Hippocampal formation (tissue), 2 donors: ENCODE measurements at regions not wholly inside any gene's neighbourhood (a gene's known extent, or its start where the extent isn't known, plus 50 kb on each side); places are given as distances from the start of the nearest gene placed in this dataset.
A peak's percentile ranks its signal among the peaks of the same experiment; 100 is the strongest.

Experiments
- DNase-seq, 2 donors: peaks; one replicate each; lab custom pipeline; 2025; lab: John Stamatoyannopoulos, UW

DNA sequence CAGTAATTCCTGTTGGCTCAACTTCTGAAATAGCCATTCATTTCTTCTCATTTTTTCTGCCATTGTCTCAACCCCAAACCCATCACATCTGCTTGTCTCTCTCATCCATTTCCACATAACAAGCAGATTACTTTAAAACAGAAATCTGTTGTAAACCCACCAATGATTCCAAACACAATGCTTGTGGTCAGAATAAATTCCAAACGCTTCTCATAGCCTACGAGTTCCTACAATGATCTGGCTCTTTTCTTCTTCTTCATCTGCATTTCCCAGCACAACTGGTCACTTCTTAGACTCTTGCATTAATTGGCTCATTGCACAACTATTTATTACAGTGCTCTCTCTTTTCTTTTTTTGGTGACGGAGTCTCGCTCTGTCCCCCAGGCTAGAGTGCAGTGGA lies 364.1 kb downstream of the GATA3 start:
- DNase-seq, result no peak

- DNase-seq, result no peak
Observed at GRCh38 chr10:8420182-8420581, 365.7 kb downstream of the GATA3 start.

GRCh38 chr10:8424555-8425211 lies 370.2 kb downstream of the GATA3 start:
- DNase-seq, result no peak

GRCh38 chr10:8428654-8429053 lies 374.2 kb downstream of the GATA3 start:
- DNase-seq, result no peak

DNA sequence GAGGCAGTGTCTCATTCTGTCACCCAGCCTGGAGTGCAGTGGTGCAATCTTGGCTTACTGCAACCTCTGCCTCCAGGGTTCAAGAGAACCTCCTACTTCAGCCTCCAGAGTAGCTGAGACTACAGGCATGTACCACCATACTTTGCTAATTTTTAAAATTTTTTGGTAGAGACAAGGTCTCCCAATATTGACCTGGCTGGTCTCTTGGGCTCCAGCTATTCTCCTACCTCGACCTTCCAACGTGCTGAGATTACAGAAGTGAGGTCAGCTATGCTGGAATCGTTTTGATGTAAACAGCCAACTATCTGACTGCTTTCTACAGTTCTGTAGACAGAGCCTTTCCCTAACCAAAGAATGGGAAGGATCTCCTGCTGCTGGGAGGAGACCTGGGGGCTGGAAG lies 375.8 kb downstream of the GATA3 start:
- DNase-seq, result no peak

GRCh38 chr10:8431511-8431910 lies 377.0 kb downstream of the GATA3 start:
- no peak for DNase-seq

GRCh38 chr10:8435186-8436055 lies 380.9 kb downstream of the GATA3 start:
- DNase-seq, result no peak

DNA sequence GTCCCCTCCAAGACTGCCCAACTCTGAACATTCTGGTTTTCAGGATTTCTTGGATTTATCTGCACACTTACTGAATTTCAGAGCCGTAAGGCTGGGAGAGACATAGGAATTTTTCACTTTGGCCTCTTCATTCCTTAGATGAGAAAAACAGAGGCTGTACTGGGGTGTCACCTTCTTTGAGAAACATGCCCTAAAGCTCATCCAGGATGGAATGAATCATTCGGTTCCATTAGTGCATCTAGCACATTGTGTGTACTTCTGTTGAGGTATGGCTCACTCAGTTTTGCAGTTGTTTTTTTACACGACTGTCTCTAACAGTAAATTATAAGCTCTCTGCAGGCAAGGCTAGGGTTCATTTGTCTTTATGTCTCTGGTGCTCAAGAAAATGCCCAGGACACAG lies 383.4 kb downstream of the GATA3 start:
- no peak for DNase-seq

DNA sequence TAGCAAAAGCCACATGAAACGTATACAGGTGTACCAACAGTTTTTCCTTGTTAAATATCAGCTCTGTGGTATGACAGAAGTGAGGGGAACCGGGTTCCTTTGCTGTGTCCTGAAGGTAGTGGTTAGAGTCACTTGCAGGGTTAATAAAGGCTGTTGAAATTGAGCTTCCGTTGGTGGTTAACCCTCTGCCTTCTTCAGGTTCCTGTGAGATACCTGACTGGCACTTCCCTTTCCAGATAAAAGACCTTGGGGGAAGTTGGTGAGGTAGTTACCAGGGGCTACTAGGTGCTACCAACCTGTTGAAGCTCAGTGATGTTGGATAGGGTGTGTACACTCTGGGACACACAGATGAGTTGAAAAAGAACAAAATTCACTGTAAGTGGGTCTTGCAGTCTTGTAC lies 384.1 kb downstream of the GATA3 start:
- DNase-seq, result no peak

DNA sequence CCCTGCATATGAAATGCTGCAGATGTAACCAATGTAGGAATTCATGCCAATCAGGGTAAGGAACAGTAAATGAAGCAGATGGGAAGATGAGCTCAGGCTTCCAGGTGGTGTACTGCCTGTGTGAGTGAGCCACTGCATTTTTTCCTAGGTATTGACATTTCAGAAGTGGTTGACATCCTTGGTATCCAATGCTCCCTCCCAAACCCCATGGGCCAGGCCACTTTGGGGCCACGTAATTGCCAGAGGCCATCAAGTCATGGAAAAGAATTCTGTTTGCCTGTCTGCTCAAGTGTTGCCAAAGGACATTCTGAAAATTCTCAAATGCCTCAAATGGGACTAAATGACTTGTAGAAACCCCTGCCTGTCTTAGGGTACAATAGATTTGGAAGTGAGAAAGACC lies 384.6 kb downstream of the GATA3 start:
- no peak for DNase-seq

- DNase-seq, result no peak
Observed at GRCh38 chr10:8444630-8445029, 390.1 kb downstream of the GATA3 start.

GRCh38 chr10:8445353-8445752 lies 390.9 kb downstream of the GATA3 start:
- no peak for DNase-seq

- DNase-seq, result no peak
Observed at GRCh38 chr10:8449909-8450308, 395.4 kb downstream of the GATA3 start.

GRCh38 chr10:8453587-8453986 lies 399.1 kb downstream of the GATA3 start:
- no peak for DNase-seq

DNA sequence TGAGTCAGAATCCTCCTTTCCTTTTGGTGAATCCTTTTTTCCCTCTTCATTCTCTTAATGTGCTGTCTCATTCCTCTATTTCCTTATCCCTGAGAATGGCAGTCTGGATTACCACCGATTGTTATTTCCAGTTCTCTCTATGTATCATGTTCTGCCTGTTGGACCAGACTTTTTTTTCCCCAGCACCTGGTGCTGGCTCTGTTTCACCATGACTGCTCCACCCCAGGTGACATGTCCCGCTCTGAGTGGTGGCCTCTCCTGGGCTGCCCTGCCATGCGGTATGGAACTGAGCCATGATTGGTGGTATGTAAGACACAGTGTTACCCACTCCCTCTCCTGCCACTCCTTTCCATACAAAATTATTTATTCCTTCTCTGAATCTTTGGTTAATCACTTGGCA lies 399.9 kb downstream of the GATA3 start:
- DNase-seq, result no peak

DNA sequence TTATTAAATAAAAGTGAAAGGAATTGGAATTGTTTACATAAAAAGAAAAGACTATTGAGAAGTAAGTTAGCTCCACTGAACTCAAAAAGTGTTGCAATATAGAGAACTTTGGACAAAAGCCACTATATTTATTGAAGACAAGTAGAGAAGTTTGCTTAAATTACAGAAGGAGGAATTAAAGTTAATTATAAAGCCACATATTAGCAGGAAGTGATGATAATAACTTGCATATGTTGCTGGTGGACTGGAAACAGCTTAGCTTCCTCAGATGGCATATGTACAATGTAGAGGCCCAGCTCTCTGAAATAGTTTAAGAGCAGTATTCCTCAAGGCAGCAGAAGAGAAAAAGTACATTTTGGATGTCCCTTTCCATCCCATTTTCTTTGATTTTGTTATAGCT lies 400.7 kb downstream of the GATA3 start:
- DNase-seq, result no peak

DNA sequence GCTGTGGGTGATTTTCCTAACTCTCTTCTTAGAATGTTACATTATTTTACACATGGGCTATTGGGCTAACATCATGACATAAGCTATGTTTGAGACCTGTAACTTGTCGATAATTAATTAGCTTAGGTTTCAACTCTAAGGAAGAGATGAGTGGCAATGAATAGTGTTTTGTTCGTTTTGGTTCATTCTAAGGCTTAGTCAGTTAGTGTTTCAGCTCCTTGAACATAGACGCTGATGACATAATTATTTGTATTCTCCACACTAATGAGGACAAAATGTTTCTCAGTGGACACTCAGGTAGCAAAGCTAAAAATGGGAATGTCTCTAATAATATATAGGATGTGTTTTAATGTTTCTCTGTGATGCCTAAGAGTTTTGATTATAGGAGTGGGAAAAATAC lies 401.9 kb downstream of the GATA3 start:
- no peak for DNase-seq

- DNase-seq, result no peak
Observed at GRCh38 chr10:8460626-8461025, 406.1 kb downstream of the GATA3 start.

GRCh38 chr10:8462565-8462964 lies 408.1 kb downstream of the GATA3 start:
- no peak for DNase-seq

DNA sequence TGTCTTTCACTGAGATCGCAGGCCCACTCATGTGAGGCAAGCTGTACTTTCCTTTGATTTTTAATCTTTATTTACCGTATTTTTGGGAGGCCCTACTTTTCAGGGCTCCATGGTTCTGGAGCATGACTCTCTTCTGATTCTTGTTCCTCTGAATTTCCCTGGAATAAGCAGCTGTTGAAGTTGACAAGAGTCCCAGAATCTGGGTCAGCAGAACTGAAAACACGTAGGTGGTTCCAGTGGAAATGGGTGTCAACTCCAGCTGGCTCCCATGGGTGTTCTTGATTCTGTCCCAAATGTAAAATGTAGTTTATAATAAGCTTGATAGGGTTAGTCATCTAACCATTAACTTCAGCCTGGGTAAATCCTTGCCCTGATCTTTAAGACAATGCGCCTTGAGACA lies 409.4 kb downstream of the GATA3 start:
- DNase-seq, result peak in 1 of 2 donors; percentile 38

DNA sequence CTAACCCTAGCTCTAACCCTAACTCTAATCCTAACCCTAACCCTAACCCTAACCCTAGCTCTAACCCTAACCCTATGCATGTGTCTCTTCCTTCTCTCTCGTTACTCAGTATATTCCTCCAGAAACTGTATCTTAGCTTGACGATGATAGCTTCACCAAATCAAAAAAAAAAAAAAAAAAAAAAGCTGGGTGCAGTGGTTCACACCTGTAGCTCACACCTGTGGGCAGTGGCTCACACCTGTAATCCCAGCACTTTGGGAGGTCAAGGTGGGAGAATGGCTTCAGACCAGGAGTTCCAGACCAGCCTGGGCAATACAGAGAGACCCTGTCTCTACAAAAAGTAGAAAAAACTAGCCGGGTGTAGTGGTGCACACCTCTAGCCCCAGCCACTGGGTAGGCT lies 414.0 kb downstream of the GATA3 start:
- DNase-seq, result no peak

GRCh38 chr10:8473205-8473604 lies 418.7 kb downstream of the GATA3 start:
- no peak for DNase-seq

DNA sequence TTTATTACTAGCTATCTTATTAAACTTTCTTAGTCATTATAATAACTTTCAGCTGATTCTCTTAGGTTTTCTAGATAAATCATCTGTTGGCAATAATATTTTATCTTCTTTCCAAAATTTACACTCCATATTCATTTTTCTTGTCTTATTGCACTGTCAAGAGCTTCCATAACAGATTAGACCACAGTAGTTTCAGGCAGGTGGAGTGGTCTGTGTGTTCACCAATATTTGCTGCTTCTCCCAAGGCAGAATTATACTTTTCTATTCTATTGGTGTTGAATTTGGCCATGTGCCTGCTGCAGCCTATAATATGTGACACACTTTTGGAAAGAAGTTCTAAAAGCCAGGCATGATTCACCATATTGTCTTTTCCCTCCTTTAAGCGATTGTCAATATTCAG lies 422.8 kb downstream of the GATA3 start:
- DNase-seq, result no peak
